GM12878 (cell line): ENCODE measurements at regions not wholly inside any gene's neighbourhood (a gene's known extent, or its start where the extent isn't known, plus 50 kb on each side); places are given as distances from the start of the nearest gene placed in this dataset.

Source experiments
- ATF7 ChIP-seq: fragments of 450-650 bp; IDR thresholded peaks from 2 replicates; pipeline ENCODE4 v1.6.1; 2016; ENCODE audit warnings: low read depth, mild to moderate bottlenecking
- BACH1 ChIP-seq: fragments of 450-650 bp; IDR thresholded peaks from 2 replicates; pipeline ENCODE4 v1.6.1; 2017; ENCODE audit warnings: mild to moderate bottlenecking, borderline replicate concordance
- BHLHE40 ChIP-seq, 2 experiments: fragments of 450-650 bp in 1 of 2; IDR thresholded peaks; 2 replicates each; pipeline ENCODE4 v1.6.1; 2011 to 2017; ENCODE audit warnings: low read depth in 2 of 2, borderline replicate concordance in 1 of 2, improper control_type of control experiment in 1 of 2, low read length in 1 of 2, mild to moderate bottlenecking in 1 of 2
- CREM ChIP-seq: IDR thresholded peaks from 2 replicates; pipeline ENCODE4 v1.6.1; 2014; ENCODE audit warnings: antibody characterized with exemption, low read depth
- CUX1 ChIP-seq: IDR thresholded peaks from 2 replicates; pipeline ENCODE4 v1.6.1; 2012; ENCODE audit warnings: improper control_type of control experiment, low read depth, low read length; ENCODE audit not compliant: insufficient replicate concordance
- IKZF2 ChIP-seq, 2 experiments: fragments of 450-650 bp; IDR thresholded peaks; 2 replicates each; pipeline ENCODE4 v1.6.1; 2017; ENCODE audit warnings: mild to moderate bottlenecking in 2 of 2, moderate library complexity in 2 of 2
- KDM1A ChIP-seq: fragments of 200-600 bp; sonication (generic); IDR thresholded peaks from 2 replicates; pipeline ENCODE4 v1.6.1; 2016; ENCODE audit warnings: borderline replicate concordance
- MAX ChIP-seq: IDR thresholded peaks from 2 replicates; pipeline ENCODE4 v1.6.1; 2012; ENCODE audit warnings: low read depth, low read length, improper control_type of control experiment
- MEF2A ChIP-seq: IDR thresholded peaks from 2 replicates; pipeline ENCODE4 v1.6.1; 2011; ENCODE audit warnings: low read depth, mild to moderate bottlenecking, low read length, moderate library complexity; ENCODE audit not compliant: insufficient read depth
- MXI1 ChIP-seq: fragments of 150-350 bp; IDR thresholded peaks from 2 replicates; pipeline ENCODE4 v1.6.1; 2011; ENCODE audit warnings: low read depth, mild to moderate bottlenecking, inconsistent platforms, low read length, improper control_type of control experiment
- PML ChIP-seq: IDR thresholded peaks from 2 replicates; pipeline ENCODE4 v1.6.1; 2012; ENCODE audit warnings: low read length, inconsistent platforms
- RAD21 ChIP-seq: IDR thresholded peaks from 2 replicates; pipeline ENCODE4 v1.6.1; 2011; ENCODE audit warnings: mild to moderate bottlenecking, low read depth, low read length, moderate library complexity; ENCODE audit not compliant: insufficient read depth
- RAD51 ChIP-seq: fragments of 450-650 bp; IDR thresholded peaks from 2 replicates; pipeline ENCODE4 v1.6.1; 2016; ENCODE audit warnings: moderate library complexity, mild to moderate bottlenecking, inconsistent platforms
- RUNX3 ChIP-seq: IDR thresholded peaks from 2 replicates; pipeline ENCODE4 v1.6.1; 2012; ENCODE audit warnings: low read length, inconsistent platforms
- SPI1 ChIP-seq: IDR thresholded peaks from 2 replicates; pipeline ENCODE4 v1.6.1; 2011; ENCODE audit warnings: low read depth, mild to moderate bottlenecking, low read length, moderate library complexity, borderline replicate concordance; ENCODE audit not compliant: insufficient read depth
- STAT1 ChIP-seq: fragments of 450-650 bp; conservative IDR thresholded peaks from 2 replicates; pipeline ENCODE4 v1.6.1; 2014; ENCODE audit warnings: antibody characterized with exemption, mild to moderate bottlenecking
- SUZ12 ChIP-seq: fragments of 200-600 bp; sonication (generic); IDR thresholded peaks from one replicate; pipeline ENCODE4 v1.6.1; 2018; ENCODE audit warnings: antibody characterized with exemption, mild to moderate bottlenecking; ENCODE audit not compliant: unreplicated experiment
- TARDBP ChIP-seq: IDR thresholded peaks from 2 replicates; pipeline ENCODE4 v1.6.1; 2016; ENCODE audit warnings: borderline replicate concordance
- ZNF622 ChIP-seq: fragments of 450-650 bp; IDR thresholded peaks from 2 replicates; pipeline ENCODE4 v1.6.1; 2017; ENCODE audit warnings: mild to moderate bottlenecking, inconsistent platforms
- TF ChIP-seq, protein P1 (sequence below): fragments of 450-650 bp; IDR thresholded peaks from 2 replicates; pipeline ENCODE4 v1.6.1; 2017; ENCODE audit warnings: mild to moderate bottlenecking, low read depth, inconsistent platforms; ENCODE audit not compliant: poor library complexity, severe bottlenecking
- TF ChIP-seq, protein P2 (sequence below): fragments of 450-650 bp; formaldehyde crosslinking; IDR thresholded peaks from 2 replicates; pipeline ENCODE4 v1.4.0; 2022; ENCODE audit warnings: mild to moderate bottlenecking, moderate library complexity

GRCh38 chr6:134398453-134398852 is 80.5 kb upstream of the SGK1 start (continued):
- TF ChIP-seq, protein P1, sequence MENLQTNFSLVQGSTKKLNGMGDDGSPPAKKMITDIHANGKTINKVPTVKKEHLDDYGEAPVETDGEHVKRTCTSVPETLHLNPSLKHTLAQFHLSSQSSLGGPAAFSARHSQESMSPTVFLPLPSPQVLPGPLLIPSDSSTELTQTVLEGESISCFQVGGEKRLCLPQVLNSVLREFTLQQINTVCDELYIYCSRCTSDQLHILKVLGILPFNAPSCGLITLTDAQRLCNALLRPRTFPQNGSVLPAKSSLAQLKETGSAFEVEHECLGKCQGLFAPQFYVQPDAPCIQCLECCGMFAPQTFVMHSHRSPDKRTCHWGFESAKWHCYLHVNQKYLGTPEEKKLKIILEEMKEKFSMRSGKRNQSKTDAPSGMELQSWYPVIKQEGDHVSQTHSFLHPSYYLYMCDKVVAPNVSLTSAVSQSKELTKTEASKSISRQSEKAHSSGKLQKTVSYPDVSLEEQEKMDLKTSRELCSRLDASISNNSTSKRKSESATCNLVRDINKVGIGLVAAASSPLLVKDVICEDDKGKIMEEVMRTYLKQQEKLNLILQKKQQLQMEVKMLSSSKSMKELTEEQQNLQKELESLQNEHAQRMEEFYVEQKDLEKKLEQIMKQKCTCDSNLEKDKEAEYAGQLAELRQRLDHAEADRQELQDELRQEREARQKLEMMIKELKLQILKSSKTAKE = no peak
- no peak for TF ChIP-seq MXI1
- no peak for TF ChIP-seq MAX
- no peak for TF ChIP-seq ZNF622
- no peak for TF ChIP-seq TARDBP
- no peak; the same call in 1 of the 2 replicates for TF ChIP-seq BACH1
- TF ChIP-seq SUZ12 = no peak
- no peak for TF ChIP-seq CREM
- no peak for TF ChIP-seq PML
- TF ChIP-seq RAD51 = no peak; the same call in 1 of the 2 replicates
- TF ChIP-seq CUX1 = no peak
- peak; percentile 58 for TF ChIP-seq RUNX3
- peak in 1 of 2 experiments; percentile 41; a peak in 1 of 4 replicates for TF ChIP-seq BHLHE40 (IDR thresholded peaks at IDR 0.05; ENCODE audit: borderline replicate concordance in 1 of 2, low read depth in 2 of 2, low read length in 1 of 2)
- TF ChIP-seq, protein P2, sequence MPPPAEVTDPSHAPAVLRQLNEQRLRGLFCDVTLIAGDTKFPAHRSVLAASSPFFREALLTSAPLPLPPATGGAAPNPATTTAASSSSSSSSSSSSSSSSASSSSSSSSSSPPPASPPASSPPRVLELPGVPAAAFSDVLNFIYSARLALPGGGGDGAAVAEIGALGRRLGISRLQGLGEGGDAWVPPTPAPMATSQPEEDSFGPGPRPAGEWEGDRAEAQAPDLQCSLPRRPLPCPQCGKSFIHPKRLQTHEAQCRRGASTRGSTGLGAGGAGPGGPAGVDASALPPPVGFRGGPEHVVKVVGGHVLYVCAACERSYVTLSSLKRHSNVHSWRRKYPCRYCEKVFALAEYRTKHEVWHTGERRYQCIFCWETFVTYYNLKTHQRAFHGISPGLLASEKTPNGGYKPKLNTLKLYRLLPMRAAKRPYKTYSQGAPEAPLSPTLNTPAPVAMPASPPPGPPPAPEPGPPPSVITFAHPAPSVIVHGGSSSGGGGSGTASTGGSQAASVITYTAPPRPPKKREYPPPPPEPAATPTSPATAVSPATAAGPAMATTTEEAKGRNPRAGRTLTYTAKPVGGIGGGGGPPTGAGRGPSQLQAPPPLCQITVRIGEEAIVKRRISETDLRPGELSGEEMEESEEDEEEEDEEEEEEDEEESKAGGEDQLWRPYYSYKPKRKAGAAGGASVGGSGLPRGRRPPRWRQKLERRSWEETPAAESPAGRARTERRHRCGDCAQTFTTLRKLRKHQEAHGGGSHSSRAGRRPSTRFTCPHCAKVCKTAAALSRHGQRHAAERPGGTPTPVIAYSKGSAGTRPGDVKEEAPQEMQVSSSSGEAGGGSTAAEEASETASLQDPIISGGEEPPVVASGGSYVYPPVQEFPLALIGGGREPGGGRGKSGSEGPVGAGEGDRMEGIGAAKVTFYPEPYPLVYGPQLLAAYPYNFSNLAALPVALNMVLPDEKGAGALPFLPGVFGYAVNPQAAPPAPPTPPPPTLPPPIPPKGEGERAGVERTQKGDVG (CRISPR knock-in tag) = no peak
- TF ChIP-seq IKZF2 (IDR thresholded peaks at IDR 0.05) = peak; percentile 54 to 62; a peak in 2 of 4 replicates
- no peak for TF ChIP-seq STAT1
- no peak for TF ChIP-seq MEF2A
- no peak for TF ChIP-seq RAD21
- TF ChIP-seq SPI1 = peak; percentile 89
- peak; percentile 64; the same call in 1 of the 2 replicates for TF ChIP-seq ATF7
- TF ChIP-seq KDM1A = no peak
